HG03378 (cell line): ENCODE measurements at regions not wholly inside any gene's neighbourhood (a gene's known extent, or its start where the extent isn't known, plus 50 kb on each side); places are given as distances from the start of the nearest gene placed in this dataset.
"Not testable (repeated sequence)": the region's sequence is repeated elsewhere in the genome, so short reads cannot be mapped to it uniquely, and the experiment has no call there.

Experiments used
- ATAC-seq: cut with Tn5 transposase; IDR thresholded peaks from one replicate; pipeline ENCODE4 v1.9.1; 2021; ENCODE audit warnings: mild to moderate bottlenecking, moderate library complexity; ENCODE audit not compliant: unreplicated experiment

DNA sequence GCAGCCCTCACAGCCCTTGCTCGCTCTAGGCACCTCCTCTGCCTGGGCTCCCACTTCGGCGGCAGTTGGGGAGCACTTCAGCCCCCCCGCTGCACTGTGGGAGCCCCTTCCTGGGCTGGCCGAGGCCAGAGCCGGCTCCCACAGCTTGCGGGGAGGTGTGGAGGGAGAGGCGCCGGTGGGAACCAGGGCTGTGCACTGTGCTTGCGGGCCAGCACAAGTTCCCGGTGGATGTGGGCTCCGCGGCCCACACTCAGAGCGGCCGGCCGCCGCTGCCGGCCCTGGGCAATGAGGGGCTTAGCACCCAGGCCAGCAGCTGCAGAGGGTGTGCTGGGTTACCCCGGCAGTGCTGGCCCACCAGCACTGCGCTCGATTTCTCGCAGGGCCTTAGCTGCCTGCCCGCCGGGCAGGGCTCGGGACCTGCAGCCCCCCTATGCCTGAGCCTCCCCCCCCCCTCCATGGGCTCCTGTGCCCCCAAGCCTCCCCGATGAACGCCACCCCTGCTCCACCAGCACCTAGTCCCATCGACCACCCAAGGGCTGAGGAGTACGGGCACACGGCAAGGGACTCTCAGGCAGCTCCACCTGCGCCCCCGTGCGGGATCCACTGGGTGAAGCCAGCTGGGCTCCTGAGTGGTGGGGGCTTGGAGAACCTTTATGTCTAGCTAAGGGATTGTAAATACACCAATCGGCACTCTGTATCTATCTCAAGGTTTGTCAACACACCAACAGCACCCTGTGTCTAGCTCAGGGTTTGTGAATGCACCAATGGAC is 224.8 kb downstream of the ZNF608 start:
- ATAC-seq: no peak

DNA sequence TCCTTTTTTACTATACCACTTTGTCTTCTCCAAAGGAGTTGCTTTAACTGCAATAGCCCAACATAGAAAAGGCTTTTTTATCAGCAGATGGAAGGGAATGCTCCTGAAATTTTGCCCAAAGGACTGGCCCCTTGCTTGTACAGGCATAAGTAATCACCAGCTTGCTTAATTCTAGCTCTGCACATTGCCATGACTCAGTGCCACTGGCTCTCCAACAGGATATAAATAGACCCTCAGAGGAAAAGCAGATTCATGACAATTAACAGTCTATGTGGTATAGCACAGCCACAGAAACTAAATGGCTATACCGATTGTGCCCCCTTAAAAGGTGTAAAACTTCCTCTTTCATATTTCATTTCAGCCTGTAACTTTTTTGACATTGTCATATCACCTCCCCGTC is 227.0 kb downstream of the ZNF608 start:
- peak; percentile 96 for ATAC-seq

DNA sequence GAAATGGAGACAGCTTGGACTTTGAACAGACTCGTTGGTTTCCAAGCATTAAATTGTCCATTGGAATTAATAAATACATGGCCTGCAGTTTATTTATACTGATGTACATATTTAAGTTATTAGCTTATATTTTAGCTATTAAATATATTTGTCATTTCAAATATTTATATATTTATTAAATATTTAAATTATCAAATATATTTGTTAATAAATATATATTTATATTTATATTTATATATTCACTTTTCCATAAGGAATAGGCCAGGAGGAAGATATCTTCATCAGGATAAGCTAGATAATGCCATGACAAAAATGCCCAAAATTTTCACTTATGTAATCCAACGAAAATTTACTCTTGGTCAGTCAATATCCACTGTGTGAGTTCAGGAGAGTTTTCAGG is 229.9 kb downstream of the ZNF608 start:
- ATAC-seq: no peak

DNA sequence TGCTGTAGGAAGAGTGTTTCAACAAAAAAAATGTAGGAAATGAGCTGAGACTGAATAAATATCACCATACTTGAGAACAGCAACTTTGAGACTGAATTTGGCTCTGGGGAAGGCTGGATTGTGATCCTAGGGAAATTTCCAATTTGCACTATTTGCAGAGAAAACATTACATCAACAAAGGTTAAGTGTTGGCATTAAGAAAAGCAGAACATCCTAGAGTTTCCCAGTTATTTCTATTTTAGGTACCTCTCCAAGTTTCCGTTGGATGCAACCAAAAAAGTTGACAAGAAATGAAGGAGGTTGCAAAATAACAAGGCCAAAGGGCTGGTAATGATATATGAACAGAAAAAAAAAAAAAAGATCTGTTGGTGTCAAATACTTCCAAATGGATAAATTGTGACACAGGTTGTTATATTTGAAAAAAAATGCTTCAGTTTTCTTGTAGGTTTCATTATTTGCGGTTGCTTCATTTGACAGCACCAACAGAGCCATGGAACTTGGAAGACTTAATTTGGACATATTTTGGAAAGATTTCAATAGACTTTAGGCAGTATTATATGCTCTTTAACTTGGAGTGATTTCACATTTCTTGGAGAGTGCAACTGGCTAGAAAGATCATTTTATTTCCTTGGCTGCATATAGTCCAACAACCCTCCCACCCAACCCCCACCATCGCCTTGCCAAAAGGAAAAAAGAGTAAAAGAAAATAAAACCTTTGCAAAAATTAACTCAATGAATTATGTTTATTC is 230.8 kb downstream of the ZNF608 start:
- no peak for ATAC-seq

DNA sequence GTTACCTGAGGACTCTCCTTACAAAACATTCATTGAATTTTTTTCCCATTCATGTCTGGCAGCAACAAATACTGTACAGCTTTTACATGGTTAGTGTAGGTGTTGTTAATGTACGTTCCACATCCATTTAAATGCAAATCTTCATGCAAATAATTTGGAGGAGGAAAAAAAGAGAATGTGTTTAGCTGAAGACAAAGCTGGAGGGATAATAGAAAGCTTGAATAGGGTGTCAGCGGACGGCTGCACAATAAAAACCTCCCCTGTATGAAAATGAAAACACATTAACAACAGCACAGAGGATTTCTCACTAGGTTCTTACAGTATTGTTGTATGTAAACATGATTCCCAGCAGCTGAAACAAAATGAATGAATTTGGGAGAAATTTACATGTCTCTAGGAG is 231.5 kb downstream of the ZNF608 start:
- ATAC-seq: no peak

DNA sequence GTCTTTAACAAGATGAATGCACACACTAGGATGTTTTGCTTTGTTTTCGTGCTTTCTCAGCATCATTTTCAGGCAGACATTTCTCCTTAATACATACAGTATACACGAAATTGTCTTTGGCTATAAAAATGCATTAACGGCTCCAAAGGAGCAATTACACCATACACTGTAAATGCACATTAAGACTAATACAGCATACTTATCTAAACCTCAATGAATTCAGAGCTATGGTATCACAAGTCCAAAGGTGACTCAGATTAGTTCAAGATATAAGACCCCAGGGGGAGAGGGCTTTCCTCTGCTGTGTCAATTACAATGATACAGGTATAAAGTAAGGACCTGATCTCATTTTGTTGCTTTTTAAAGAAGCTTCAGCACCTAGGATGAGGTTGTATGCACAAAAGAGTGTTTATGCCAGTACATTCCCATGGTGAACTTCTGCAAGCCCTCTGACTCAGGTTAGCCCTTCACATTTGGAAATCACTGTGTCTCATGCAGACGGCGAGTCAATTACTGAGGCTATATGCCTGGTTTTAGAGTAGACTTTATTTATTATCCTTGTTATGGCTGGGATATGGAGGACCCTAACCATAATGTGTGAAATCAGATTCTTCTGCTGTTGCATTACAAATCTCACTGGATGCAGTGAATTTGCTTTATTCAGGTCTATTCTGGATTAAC is 233.3 kb downstream of the ZNF608 start:
- no peak for ATAC-seq

DNA sequence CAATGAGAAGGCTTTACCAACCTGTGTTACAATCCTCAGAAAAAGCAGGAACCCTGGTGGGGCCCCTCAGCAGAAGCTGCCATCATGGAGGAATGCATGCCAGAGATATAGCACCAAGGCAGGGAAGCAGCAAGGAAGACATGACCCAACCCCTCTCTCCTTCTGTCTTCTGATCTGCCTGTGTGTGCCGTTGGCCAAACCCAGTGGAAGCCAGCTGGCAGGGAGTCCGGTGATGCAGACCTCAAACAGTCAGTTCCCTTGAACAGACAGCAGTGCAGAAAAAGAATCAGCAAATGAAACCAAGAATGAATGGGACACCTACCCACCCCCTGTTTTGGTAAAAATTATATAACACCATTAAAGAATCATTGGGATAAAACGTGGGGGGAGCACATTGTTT is 234.2 kb downstream of the ZNF608 start:
- ATAC-seq: no peak

DNA sequence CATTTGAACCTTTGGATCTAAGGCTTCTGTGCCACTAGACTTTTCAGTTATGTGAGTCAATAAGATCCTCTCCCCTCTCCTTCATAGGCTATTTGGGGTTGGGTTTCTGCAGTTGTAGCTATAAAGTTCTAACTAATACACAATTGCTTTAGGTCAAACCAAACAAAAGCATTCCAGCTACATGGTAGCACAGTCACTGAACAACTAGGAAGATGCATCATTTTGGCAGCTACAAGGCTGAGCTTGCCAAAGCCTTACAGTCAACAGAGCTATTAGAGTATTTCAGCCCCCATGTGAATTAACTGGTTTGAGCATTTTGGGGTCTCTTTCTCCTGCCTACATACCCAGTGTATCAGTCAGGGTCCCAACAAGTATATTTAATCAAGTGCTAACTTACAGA is 234.6 kb downstream of the ZNF608 start:
- no peak for ATAC-seq

DNA sequence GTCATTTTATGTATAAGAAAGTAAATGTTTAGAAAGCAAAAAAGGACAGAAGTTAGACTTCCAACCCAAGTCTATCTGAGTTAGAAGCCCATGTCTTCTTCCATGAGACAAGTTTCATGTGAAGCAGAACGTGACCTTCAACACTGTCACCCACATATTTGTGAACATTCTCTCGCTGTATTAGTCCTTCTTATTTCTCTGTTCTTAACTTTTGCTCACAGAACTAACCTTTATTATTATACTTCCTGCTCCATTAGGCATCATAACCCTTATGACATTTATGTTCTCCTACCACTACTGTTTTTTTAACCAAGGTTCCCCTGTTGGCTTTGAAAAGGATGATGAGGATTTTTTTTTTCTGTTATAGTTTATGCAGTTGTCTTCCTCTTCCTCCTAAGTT is 238.8 kb downstream of the ZNF608 start:
- no peak for ATAC-seq

DNA sequence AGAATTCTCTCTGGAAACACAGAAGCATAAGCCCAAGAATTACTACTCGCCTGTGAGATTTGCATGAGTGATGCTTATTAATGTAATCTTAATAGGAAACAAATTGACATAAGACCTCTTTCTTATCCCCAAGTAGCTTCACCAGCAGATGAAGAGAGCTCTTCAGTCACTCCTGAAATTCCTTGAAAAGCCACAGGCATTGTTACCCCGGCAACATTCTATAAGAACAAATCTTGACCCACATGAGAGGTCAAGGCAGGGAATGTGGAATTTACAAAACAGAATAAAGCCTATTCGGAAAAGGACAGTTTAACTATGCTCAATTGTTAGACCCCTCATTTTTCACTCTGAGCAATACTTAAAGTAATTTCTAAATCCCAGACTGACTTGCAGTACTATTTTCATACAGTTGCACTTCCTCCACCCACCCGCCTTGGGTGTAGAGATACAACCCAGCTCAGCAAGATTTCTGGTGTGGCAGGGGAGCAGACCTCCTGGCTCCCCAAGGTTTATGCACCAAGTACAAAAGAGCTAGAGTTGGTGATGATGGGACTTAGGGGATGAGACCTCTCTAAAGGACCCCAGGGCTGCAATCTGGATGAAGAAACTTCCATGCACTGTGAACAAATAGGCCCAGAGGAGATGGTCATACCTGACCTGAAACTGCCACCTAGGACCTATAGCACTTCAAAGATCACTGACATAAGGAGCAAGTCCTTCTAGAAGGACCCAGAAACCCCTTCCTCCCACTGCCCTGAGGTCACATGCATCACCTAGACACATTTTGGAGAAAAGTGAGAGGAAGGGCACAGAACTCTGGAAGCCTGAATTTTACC is 242.1 kb downstream of the ZNF608 start:
- peak; percentile 99 for ATAC-seq

DNA sequence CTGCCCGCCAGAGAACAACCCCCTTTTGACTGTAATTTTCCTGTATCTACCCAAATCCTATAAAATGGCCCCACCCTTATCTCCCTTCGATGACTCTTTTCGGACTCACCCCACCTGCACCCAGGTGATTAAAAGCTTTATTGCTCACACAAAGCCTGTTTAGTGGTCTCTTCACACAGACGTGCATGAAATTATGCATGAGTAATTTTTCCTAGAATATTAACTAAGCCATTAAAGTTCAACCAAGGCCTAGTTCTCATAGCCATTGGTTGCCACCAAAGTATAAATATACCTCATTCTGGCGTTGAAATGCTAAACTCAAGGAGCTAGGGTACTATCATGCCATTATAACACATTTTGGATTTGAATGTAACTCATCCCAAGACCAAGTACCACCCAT is 243.9 kb downstream of the ZNF608 start:
- no peak for ATAC-seq

DNA sequence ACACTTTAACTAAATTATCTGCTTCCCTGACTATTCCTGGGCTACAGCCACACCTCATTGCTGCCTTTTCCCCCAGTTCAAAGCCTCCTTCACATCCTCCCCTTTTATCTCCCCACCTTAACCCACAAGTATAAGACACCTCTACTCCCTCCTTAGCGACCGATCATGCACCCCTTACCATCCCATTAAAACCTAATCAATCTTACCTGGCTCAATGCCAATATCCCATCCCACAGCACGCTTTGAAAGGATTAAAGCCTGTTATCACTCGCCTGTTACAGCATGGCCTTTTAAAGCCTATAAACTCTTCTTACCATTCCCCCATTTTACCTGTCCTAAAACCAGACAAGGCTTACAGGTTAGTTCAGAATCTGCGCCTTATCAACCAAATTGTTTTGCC is 246.6 kb downstream of the ZNF608 start:
- not testable (repeated sequence) for ATAC-seq

DNA sequence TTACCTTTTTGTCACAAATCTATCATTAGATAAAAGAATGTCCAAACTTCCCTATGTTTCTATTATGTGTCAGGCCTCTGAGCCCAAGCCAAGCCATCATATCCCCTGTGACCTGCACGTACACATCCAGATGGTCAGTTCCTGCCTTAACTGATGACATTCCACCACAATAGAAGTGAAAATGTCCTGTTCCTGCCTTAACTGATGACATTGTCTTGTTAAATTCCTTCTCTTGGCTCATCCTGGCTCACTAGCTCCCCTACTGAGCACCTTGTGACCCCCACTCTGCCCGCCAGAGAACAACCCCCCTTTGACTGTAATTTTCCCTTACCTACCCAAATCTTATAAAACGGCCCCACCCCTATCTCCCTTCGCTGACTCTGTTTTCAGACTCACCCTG is 249.5 kb downstream of the ZNF608 start:
- ATAC-seq: not testable (repeated sequence)

DNA sequence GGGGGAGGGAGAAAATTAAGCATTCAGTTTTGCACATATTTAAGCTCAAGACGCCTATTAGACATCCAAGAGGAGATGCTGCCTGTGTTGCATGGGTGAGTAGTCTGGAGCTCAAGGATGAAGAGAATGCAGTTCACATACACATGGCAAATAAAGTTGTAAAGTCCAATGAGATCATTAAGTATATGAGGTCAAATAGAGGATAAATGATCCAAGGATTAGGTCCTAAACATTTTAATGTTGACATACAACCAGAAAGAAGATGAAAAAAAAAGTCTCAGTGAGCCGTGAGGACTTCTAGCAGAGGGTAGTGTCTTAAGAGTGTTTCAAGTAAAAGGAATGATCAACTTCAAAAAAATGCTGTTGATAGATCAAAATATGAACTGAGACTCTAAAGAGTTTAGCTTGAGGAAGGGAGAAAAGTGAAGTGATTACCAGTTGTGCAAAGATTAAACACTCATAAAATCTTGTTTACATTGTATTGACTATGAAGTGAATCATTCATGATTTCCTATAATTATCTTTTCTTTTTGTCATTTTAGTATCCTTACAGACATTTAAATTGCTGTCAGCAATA is 251.8 kb downstream of the ZNF608 start:
- ATAC-seq: no peak

DNA sequence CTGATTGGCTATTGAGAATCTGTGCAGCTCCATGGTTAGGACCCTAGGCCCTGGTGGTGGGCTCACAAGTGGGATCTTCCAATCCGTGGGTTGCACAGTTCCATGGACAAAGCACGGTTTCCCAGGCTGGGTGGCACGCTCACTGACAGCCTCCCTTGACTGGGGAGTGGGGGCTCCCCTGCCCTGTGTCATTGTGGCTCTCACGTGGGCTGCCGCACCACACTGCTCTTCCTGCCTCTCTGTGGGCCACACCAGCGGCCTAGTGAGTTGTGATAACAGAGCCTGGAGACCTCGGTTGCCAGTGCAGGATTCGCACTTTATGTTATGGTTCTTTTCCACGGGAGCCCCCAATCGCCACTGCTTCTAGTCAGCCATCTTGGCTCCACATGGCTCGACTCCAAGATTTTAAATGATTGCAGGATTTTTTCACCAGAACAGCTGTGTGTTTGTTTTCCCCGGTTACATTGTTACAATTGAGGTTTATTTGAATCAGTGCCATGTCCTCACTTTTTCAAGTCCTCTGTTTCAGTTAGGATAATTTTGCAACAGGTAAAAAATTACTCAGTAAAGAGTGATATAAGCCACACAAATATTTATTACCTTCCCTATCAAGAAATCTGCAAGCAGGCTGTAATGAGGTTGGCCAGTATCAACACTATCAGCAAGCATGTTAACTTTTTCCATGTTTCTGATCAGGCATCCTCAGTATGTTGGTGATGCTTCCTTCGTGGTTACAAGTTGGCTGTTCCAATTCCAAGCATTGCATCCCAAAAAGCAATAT is 253.8 kb downstream of the ZNF608 start:
- ATAC-seq: no peak

DNA sequence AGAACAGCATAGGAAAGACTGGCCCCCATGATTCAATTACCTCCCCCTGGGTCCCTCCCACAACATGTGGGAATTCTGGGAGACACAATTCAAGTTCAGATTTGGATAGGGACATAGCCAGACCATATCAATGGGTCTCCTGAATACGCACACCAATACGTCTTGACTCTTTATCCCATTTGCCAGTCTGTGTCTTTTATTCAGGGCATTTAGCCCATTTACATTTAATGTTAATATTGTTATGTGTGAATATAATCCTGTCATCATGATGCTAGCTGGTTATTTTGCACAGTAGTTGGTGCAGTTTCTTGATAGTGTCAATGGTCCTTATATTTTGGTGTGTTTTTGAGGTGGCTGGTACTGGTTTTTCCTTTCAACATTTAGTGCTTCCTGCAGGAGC is 256.1 kb downstream of the ZNF608 start:
- ATAC-seq: not testable (repeated sequence)

DNA sequence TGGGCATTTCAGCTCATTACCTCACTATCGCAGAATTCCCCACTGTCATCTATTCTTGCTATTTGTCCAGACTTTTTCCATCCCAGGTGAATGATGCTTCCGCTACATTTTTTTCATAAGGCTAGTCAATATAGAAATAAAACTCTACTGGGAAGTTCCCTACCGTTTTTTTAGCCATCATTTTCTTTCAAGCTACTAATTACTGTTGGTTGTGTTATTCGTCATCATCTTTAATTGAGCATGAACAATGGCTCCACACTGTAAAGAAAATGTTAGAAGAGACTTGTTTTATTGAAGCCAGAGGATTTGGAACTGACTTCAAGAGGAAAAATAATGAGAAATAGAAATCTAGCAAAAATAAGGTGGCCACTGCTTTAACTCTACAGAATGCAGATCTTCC is 265.0 kb downstream of the ZNF608 start:
- no peak for ATAC-seq

DNA sequence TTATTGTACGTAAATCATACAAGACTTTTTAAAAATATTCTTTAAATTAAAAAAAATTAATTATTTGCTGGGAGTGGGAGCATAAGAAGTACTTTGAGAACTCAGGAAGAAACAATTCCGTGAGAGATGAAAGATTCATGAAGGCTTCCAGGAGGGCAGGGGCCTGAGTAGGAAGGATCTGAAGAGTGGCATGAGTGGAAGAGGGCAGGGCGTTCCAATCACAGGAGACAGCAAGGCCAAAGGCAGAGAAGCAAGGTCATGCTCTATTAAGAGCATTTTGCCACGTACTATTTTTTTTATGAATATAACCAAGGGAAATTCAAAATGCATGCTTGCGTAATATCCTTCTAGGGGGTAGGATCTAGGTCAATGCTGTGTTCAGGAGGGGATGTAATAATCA is 265.5 kb downstream of the ZNF608 start:
- no peak for ATAC-seq

DNA sequence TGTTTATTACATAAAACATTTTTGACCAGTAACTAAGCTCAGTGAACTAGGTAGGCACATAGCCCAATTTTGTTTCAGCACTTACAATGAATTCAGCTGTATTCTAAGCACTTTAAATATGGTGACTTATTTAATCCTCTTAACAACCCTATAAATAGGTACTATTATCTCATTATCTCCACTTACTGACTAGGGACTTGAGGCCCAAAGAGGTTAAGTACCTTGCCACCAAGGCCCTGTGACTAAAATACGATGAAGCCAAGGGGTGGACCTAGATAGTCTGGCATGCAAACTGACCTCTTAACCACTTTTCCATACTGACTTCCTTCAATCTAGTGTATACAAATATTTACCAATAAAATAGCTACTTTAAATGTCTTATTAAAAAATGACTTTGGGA is 266.4 kb downstream of the ZNF608 start:
- no peak for ATAC-seq

DNA sequence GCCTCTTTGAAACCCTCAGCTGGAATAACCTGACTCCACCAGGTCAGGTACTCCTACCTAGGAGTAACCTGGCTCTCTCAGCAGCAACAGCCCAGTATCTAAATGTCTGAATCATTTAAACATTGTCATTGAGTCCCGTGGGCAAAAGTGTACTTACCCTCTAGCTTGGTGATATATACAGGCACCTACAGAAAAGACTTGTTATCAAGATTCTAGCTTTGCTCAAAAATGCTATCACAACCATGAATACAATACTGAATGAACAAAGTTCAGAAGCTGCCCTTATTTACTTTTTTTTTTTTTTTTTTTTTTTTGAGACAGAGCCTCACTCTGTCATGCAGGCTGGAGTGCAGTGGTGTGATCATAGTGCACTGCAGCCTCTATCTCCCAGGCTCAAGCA is 268.2 kb downstream of the ZNF608 start:
- ATAC-seq: no peak
